Prostate gland (tissue), 2 donors: ENCODE measurements at regions not wholly inside any gene's neighbourhood (a gene's known extent, or its start where the extent isn't known, plus 50 kb on each side); places are given as distances from the start of the nearest gene placed in this dataset.
A peak's percentile ranks its signal among the peaks of the same experiment; 100 is the strongest.

ENCODE experiments used
- DNase-seq: peaks from one replicate; pipeline ENCODE4 v3.0.0-alpha.2; 2019; ENCODE audit warnings: low spot score
- H3K27ac ChIP-seq, 2 donors: fragments of 200-600 bp; sonication (generic); 2 replicates each; pipeline ENCODE4 v1.5.1; 2017 to 2019
- H3K27me3 ChIP-seq: fragments of 200-600 bp; sonication (generic); replicated peaks from 2 replicates; pipeline ENCODE4 v1.5.1; 2019; ENCODE audit not compliant: insufficient read depth
- H3K36me3 ChIP-seq, 2 donors: fragments of 200-600 bp; sonication (generic); 1 replicate in 1 of 2; 2 replicates in 1 of 2; pipeline versions ENCODE4 v1.5.1 to v1.8.1; 2017 to 2019
- H3K4me1 ChIP-seq: fragments of 200-600 bp; sonication (generic); replicated peaks from 2 replicates; pipeline ENCODE4 v1.5.1; 2019
- H3K4me3 ChIP-seq, 2 donors: fragments of 200-600 bp; sonication (generic); 2 replicates each; pipeline ENCODE4 v1.5.1; 2017 to 2019
- H3K9me3 ChIP-seq: fragments of 200-600 bp; sonication (generic); 2 replicates; pipeline ENCODE4 v1.5.1; 2017
- CTCF ChIP-seq, 4 experiments: fragments of 200-600 bp in 2 of 4; fragments of 450-650 bp in 2 of 4; sonication (generic) in 2 of 4; IDR thresholded peaks; 1 replicate in 3 of 4; 2 replicates in 1 of 4; pipeline ENCODE4 v1.5.1; 2016 to 2019; ENCODE audit warnings: antibody characterized with exemption in 4 of 4, mild to moderate bottlenecking in 2 of 4, moderate library complexity in 2 of 4
- POLR2A ChIP-seq: fragments of 450-650 bp; IDR thresholded peaks from one replicate; pipeline ENCODE4 v1.6.1; 2016; ENCODE audit warnings: antibody characterized with exemption, mild to moderate bottlenecking
- POLR2AphosphoS5 ChIP-seq: sonication (generic); formaldehyde crosslinking; IDR thresholded peaks from one replicate; pipeline ENCODE4 v1.6.1; 2017; ENCODE audit warnings: antibody characterized with exemption
- WGBS: methylation state at CpG from one replicate; pipeline ENCODE4 v1.1.5; 2018; 5-methylcytosine and 5-hydroxymethylcytosine counted together
- intact Hi-C: fragments of 100-400 bp; cut with DNase I; formaldehyde crosslinking; loops from one replicate; pipeline ENCODE4 v1.14.2; 2022

- WGBS = 69% methylated on average over 1 of the region's 1 CpG
Measured at GRCh38 chr11:12315024-12315423, 62.3 kb upstream of the PARVA start.

GRCh38 chr11:12316432-12316831 lies 60.9 kb upstream of the PARVA start:
- Histone ChIP-seq H3K36me3 (no peaks in the 10 kb centered on the region), H3K4me3 (no peak overlapping the region), H3K9me3 (no peaks in the 10 kb centered on the region), H3K4me1 (no peaks in the 10 kb centered on the region), H3K27me3 (no peaks in the 10 kb centered on the region), H3K27ac (no peak overlapping the region)
- TF ChIP-seq POLR2AphosphoS5 (no peak), POLR2A (no peak), CTCF (IDR thresholded peaks at IDR 0.05) (no peak)
- DNase-seq = no peak
- intact Hi-C loops = no loop called here

More at GRCh38 chr11:12315024-12315423, 62.3 kb upstream of the PARVA start:
- H3K9me3 ChIP-seq = no peaks in the 10 kb centered on the region
- H3K27me3 ChIP-seq = no peaks in the 10 kb centered on the region
- no peaks in the 10 kb centered on the region for H3K36me3 ChIP-seq
- no peak overlapping the region for H3K27ac ChIP-seq
- no peaks in the 10 kb centered on the region for H3K4me1 ChIP-seq
- no peak for DNase-seq
- intact Hi-C loops = no loop called here
- no peak for TF ChIP-seq POLR2AphosphoS5
- no peak for TF ChIP-seq POLR2A
- no peak for TF ChIP-seq CTCF (IDR thresholded peaks at IDR 0.05)
- H3K4me3 ChIP-seq = no peak overlapping the region

DNA sequence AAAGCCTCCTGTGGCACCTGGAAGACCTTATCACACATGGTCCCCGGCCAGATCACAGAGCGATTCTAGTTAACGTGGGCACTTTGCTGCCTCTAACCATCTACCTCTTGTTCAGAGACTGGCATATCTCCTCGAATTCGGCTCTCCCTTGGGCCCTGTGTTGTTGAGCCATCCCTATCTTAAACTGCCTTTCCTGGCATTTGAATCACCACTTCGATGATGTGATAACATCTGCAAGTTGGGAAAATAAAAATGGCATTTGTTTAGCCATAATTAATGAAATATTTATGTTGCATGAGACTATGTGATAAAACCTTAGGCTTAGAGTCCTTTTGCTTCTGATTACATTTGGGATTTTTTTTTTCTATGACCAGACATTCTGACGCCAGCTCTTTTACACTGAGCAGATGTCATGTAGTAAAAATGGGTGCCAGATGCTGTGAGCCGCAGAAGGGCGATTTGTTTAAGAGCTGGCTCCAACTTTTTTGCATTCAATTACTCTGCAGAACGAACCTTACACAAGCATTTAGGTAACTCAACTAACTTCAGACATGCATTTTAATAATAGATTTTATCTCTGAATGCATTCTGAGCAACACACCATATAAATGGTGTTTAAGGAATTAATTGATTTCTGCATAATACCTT lies 58.5 kb upstream of the PARVA start:
- Histone ChIP-seq H3K4me3 (no peak overlapping the region), H3K27ac (no peak overlapping the region), H3K27me3 (no peaks in the 10 kb centered on the region), H3K36me3 (no peaks in the 10 kb centered on the region), H3K9me3 (no peaks in the 10 kb centered on the region), H3K4me1 (no peaks in the 10 kb centered on the region)
- no peak for TF ChIP-seq CTCF (IDR thresholded peaks at IDR 0.05)
- TF ChIP-seq POLR2AphosphoS5 = peak; percentile 25
- DNase-seq = peak; percentile 29
- WGBS = 31% methylated on average over 10 of the region's 10 CpGs
- intact Hi-C loops = no loop called here

DNA sequence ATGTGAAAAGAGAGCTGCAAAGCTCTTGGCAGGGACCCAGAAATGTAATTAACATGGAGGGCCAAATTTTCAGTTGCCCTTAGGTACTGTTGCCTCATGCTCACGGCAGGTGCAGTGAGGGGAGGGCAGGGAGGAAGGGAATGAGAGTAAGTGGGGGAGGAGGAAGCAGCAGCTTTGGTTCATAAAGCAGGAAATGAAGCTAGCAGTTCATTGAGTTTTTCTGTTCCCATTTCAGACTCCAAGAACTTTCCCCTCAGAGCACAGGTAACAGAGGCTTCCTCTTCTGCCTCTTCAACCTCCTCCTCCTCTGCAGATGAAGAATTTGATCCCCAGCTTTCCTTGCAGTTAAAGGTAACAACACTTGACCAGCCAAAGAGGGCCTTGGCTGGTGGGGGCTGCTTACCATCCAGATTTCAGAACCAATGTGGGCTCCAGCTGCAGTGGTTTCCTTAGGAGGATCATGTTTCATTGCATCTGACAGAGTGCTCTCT lies 57.9 kb upstream of the PARVA start:
- no peaks in the 10 kb centered on the region for H3K36me3 ChIP-seq
- no peak overlapping the region for H3K4me3 ChIP-seq
- H3K9me3 ChIP-seq = no peaks in the 10 kb centered on the region
- TF ChIP-seq POLR2AphosphoS5 (no peak), CTCF (IDR thresholded peaks at IDR 0.05) (no peak), POLR2A (no peak)
- intact Hi-C loops = no loop called here
- WGBS = 0% methylated on average over 1 of the region's 1 CpG
- no peak for DNase-seq
- H3K27ac ChIP-seq = no peak overlapping the region
- H3K27me3 ChIP-seq = no peaks in the 10 kb centered on the region
- H3K4me1 ChIP-seq = no peaks in the 10 kb centered on the region

DNA sequence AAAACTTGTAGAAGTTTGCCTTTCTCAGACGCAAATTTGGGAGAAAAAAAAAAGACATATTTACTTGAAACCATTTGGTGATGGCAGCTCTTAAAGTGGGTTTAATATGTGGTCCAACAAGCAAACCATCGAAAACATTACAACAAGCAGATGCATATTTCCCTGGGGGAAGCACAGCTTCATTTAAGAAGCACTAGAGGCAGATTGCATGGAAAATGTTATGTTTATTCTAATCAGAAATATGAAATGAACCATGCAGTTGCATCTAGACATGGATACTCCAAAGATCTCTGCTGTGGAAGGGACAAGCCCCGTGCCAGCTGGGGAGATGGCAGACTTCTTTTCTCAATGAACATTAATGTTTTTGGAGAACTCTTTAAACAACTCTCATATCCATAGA lies 57.4 kb upstream of the PARVA start:
- Histone ChIP-seq H3K36me3 (no peaks in the 10 kb centered on the region), H3K9me3 (no peaks in the 10 kb centered on the region), H3K27me3 (no peaks in the 10 kb centered on the region), H3K4me1 (no peaks in the 10 kb centered on the region), H3K4me3 (no peak overlapping the region), H3K27ac (no peak overlapping the region)
- TF ChIP-seq POLR2A = no peak
- no peak for TF ChIP-seq POLR2AphosphoS5
- intact Hi-C loops = no loop called here
- no peak for DNase-seq
- 53% methylated on average over 3 of the region's 3 CpGs for WGBS
